ENCODE measurements at regions not wholly inside any gene's neighbourhood (a gene's known extent, or its start where the extent isn't known, plus 50 kb on each side); places are given as distances from the start of the nearest gene placed in this dataset.

DNA sequence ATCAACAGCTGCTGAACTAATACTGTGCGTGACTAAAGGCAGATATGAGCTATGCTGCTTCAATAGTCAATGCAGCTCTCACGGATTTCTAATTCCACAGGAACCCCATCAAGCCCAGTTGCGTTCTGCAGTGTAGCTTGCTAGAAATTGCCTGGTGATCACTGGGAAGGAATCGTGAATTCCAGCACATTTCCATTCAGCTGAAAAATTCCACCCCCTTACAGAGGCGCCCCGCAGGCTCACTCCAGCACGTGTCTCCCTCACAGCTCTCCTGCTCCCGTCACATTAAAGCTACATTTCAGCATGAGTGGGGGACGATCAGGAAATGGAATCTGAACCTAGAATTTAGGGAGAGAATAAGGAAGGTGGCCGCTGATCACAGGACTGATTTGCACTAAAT, 534.8 kb downstream of the TCERG1L start:
- no peak for ATAC-seq
- no peak for TF ChIP-seq CTCF (conservative IDR thresholded peaks at IDR 0.05; ENCODE audit: low read depth, low read length)
- no peak for TF ChIP-seq EZH2phosphoT487 (IDR thresholded peaks at IDR 0.05; ENCODE audit: borderline replicate concordance, low read length)
- TF ChIP-seq EZH2 (IDR thresholded peaks at IDR 0.05; ENCODE audit: low read length, unreplicated experiment): no peak
- BruUV-seq (replicated peaks): no TSS peak
- no peaks in the 10 kb centered on the region for H3K27me3 ChIP-seq (ENCODE audit: low read length)
- H3K4me3 ChIP-seq (ENCODE audit: low read length): no peak overlapping the region
- no peaks in the 10 kb centered on the region for H3K4me1 ChIP-seq (ENCODE audit: insufficient read depth, low read length)
- H3K27ac ChIP-seq (ENCODE audit: low read length): no peak overlapping the region
- H2AFZ ChIP-seq (ENCODE audit: low read length): no peak overlapping the region
- no peaks in the 10 kb centered on the region for H3K9me2 ChIP-seq (replicated peaks; ENCODE audit: low read length)
- DNase-seq: no peak
- no peak overlapping the region for H3K4me2 ChIP-seq (ENCODE audit: low read length)
- intact Hi-C loops (cut with micrococcal nuclease): no loop called here
- H3K9me3 ChIP-seq (ENCODE audit: low read length): no peaks in the 10 kb centered on the region
- H3K79me2 ChIP-seq (ENCODE audit: low read length): no peaks in the 10 kb centered on the region
- H3K9ac ChIP-seq (ENCODE audit: low read length): no peak overlapping the region
- H3F3A ChIP-seq (ENCODE audit: low read length, unreplicated experiment): no peaks in the 10 kb centered on the region
- ChIA-PET POLR2A (ENCODE audit: unreplicated experiment) (no interaction called here), CTCF (no interaction called here)
- H3K36me3 ChIP-seq (ENCODE audit: low read depth, low read length): no peaks in the 10 kb centered on the region
- H4K20me1 ChIP-seq (ENCODE audit: low read length): no peaks in the 10 kb centered on the region

GRCh38 chr10:130777507-130778165, 533.9 kb downstream of the TCERG1L start:
- no peaks in the 10 kb centered on the region for H3K27me3 ChIP-seq (ENCODE audit: low read length)
- no peak overlapping the region for H2AFZ ChIP-seq (ENCODE audit: low read length)
- H3K9ac ChIP-seq (ENCODE audit: low read length): no peak overlapping the region
- H3K4me2 ChIP-seq (ENCODE audit: low read length): no peak overlapping the region
- H3K4me3 ChIP-seq (ENCODE audit: low read length): no peak overlapping the region
- no peaks in the 10 kb centered on the region for H3K79me2 ChIP-seq (ENCODE audit: low read length)
- ChIA-PET CTCF (no interaction called here), POLR2A (ENCODE audit: unreplicated experiment) (no interaction called here)
- H3K9me2 ChIP-seq (replicated peaks; ENCODE audit: low read length): no peaks in the 10 kb centered on the region
- no peak overlapping the region for H3K27ac ChIP-seq (ENCODE audit: low read length)
- H3K36me3 ChIP-seq (ENCODE audit: low read depth, low read length): no peaks in the 10 kb centered on the region
- intact Hi-C loops (cut with micrococcal nuclease): no loop called here
- no TSS peak for BruUV-seq (replicated peaks)
- H4K20me1 ChIP-seq (ENCODE audit: low read length): no peaks in the 10 kb centered on the region
- no peaks in the 10 kb centered on the region for H3F3A ChIP-seq (ENCODE audit: low read length, unreplicated experiment)
- no peaks in the 10 kb centered on the region for H3K9me3 ChIP-seq (ENCODE audit: low read length)
- DNase-seq (no peak), ATAC-seq (no peak)
- TF ChIP-seq EZH2phosphoT487 (IDR thresholded peaks at IDR 0.05; ENCODE audit: borderline replicate concordance, low read length): no peak
- TF ChIP-seq CTCF (conservative IDR thresholded peaks at IDR 0.05; ENCODE audit: low read depth, low read length): no peak
- no peak for TF ChIP-seq EZH2 (IDR thresholded peaks at IDR 0.05; ENCODE audit: low read length, unreplicated experiment)
- no peaks in the 10 kb centered on the region for H3K4me1 ChIP-seq (ENCODE audit: insufficient read depth, low read length)

DNA sequence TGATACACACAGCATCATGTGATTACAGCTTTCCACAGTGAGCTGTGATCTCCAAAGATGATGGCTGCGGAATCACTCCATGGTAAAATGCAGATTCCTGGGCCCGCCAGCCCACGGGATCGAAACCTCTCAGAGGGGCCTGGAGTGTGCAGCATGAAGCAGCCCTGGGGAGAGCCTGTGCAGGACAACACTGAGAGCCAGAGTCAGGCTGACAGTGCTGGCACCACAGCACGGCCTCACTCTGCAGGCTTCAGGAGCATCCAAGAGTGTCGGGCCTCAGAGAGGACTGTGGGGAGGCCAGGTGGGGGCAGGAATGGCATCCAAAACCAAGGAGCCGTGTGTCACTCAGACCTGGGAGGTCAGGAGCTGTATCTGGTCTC, 533.4 kb downstream of the TCERG1L start:
- H3K9ac ChIP-seq (ENCODE audit: low read length): no peak overlapping the region
- no peak overlapping the region for H3K27ac ChIP-seq (ENCODE audit: low read length)
- no peaks in the 10 kb centered on the region for H3F3A ChIP-seq (ENCODE audit: low read length, unreplicated experiment)
- no peaks in the 10 kb centered on the region for H3K4me1 ChIP-seq (ENCODE audit: insufficient read depth, low read length)
- H3K27me3 ChIP-seq (ENCODE audit: low read length): no peaks in the 10 kb centered on the region
- H3K79me2 ChIP-seq (ENCODE audit: low read length): no peaks in the 10 kb centered on the region
- intact Hi-C loops (cut with micrococcal nuclease): no loop called here
- DNase-seq (no peak), ATAC-seq (no peak)
- ChIA-PET CTCF (no interaction called here), POLR2A (ENCODE audit: unreplicated experiment) (no interaction called here)
- no TSS peak for BruUV-seq (replicated peaks)
- no peaks in the 10 kb centered on the region for H3K9me3 ChIP-seq (ENCODE audit: low read length)
- no peak overlapping the region for H3K4me3 ChIP-seq (ENCODE audit: low read length)
- no peaks in the 10 kb centered on the region for H4K20me1 ChIP-seq (ENCODE audit: low read length)
- no peak overlapping the region for H2AFZ ChIP-seq (ENCODE audit: low read length)
- no peaks in the 10 kb centered on the region for H3K36me3 ChIP-seq (ENCODE audit: low read depth, low read length)
- no peak overlapping the region for H3K4me2 ChIP-seq (ENCODE audit: low read length)
- no peak for TF ChIP-seq CTCF (conservative IDR thresholded peaks at IDR 0.05; ENCODE audit: low read depth, low read length)
- no peak for TF ChIP-seq EZH2 (IDR thresholded peaks at IDR 0.05; ENCODE audit: low read length, unreplicated experiment)
- TF ChIP-seq EZH2phosphoT487 (IDR thresholded peaks at IDR 0.05; ENCODE audit: borderline replicate concordance, low read length): no peak
- no peaks in the 10 kb centered on the region for H3K9me2 ChIP-seq (replicated peaks; ENCODE audit: low read length)
